Stomach (tissue), 8 donors: ENCODE measurements at regions not wholly inside any gene's neighbourhood (a gene's known extent, or its start where the extent isn't known, plus 50 kb on each side); places are given as distances from the start of the nearest gene placed in this dataset.

ENCODE experiments used
- DNase-seq, 2 donors: peaks; one replicate each; pipeline versions ENCODE4 v3.0.0 to v3.0.0-alpha.2; 2013 to 2019
- H3K27ac ChIP-seq, 5 donors: fragments of 200-600 bp in 4 of 5; sonication (generic) in 4 of 5; one replicate each; pipeline ENCODE4 v1.5.1; 2013 to 2019; ENCODE audit warnings: mild to moderate bottlenecking in 1 of 5, moderate library complexity in 1 of 5
- H3K27me3 ChIP-seq, 3 donors: fragments of 200-600 bp; sonication (generic); one replicate each; pipeline ENCODE4 v1.5.1; 2017 to 2019; ENCODE audit warnings: mixed run types in 1 of 3
- H3K36me3 ChIP-seq, 4 donors: fragments of 200-600 bp; sonication (generic); 1 replicate in 3 of 4; 2 replicates in 1 of 4; pipeline ENCODE4 v1.5.1; 2016 to 2019
- H3K4me1 ChIP-seq, 4 donors: fragments of 200-600 bp; sonication (generic); one replicate each; pipeline ENCODE4 v1.5.1; 2016 to 2019
- H3K4me3 ChIP-seq, 4 donors: fragments of 200-600 bp; sonication (generic) in 3 of 4; one replicate each; pipeline ENCODE4 v1.5.1; 2016 to 2019; ENCODE audit warnings: mild to moderate bottlenecking in 1 of 4
- H3K9me3 ChIP-seq, 4 donors: fragments of 200-600 bp; sonication (generic); one replicate each; pipeline ENCODE4 v1.5.1; 2016 to 2019
- CTCF ChIP-seq, 7 experiments: fragments of 450-650 bp in 4 of 7; fragments of 200-600 bp in 3 of 7; sonication (generic) in 3 of 7; IDR thresholded peaks; one replicate each; pipeline ENCODE4 v1.5.1; 2016 to 2019; ENCODE audit warnings: antibody characterized with exemption in 7 of 7, control low read depth in 2 of 7, mild to moderate bottlenecking in 1 of 7
- EP300 ChIP-seq: sonication (generic); formaldehyde crosslinking; IDR thresholded peaks from one replicate; pipeline ENCODE4 v1.6.1; 2017; ENCODE audit warnings: antibody characterized with exemption
- POLR2A ChIP-seq, 4 donors: fragments of 450-650 bp; IDR thresholded peaks; one replicate each; pipeline ENCODE4 v1.6.1; 2016; ENCODE audit warnings: antibody characterized with exemption in 4 of 4, control low read depth in 2 of 4, mild to moderate bottlenecking in 1 of 4, moderate library complexity in 1 of 4
- POLR2AphosphoS5 ChIP-seq, 3 donors: sonication (generic); formaldehyde crosslinking; IDR thresholded peaks; one replicate each; pipeline ENCODE4 v1.6.1; 2016; ENCODE audit warnings: antibody characterized with exemption in 3 of 3
- WGBS, 5 donors: extraction: QIAGEN DNeasy Blood & Tissue Kit in 3 of 5; methylation state at CpG; one replicate each; pipeline versions ENCODE4 v1.1.5 to v1.1.7; 2013 to 2018; 5-methylcytosine and 5-hydroxymethylcytosine counted together
- intact Hi-C: fragments of 100-400 bp; cut with DNase I; formaldehyde crosslinking; loops from one replicate; pipeline ENCODE4 v1.15.1; 2023; ENCODE audit warnings: low total_unique reads
- donor health status: healthy with polysubstance abuse.
- donor health status: Bipolar disorder and iron deficiency.
- donor health status: healthy.

DNA sequence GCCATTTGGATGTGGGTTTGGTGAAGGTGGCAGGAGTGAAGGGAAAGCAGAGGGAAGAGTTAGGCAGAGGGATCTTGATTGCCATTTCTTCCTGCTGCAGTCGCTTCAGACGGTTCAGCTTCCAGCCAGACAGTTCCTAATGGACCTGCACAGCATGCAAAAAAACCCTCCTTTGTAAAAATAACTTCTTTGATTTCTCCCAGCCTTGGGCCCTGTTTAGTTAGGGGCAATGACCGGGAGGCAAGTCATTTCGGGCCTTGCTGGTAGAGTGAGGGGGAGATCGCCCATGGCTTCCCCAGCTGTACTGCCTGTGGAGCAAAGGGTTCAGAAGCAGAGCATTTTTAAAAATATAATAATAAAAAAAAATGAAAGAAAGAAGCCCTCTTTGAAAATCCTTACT is 67.2 kb upstream of the TLE1 start:
- no peak for DNase-seq
- Histone ChIP-seq H3K27ac (no peak overlapping the region), H3K9me3 (no peaks in the 10 kb centered on the region), H3K4me1 (no peaks in the 10 kb centered on the region), H3K27me3 (no peaks in the 10 kb centered on the region), H3K4me3 (no peak overlapping the region), H3K36me3 (no peaks in the 10 kb centered on the region)
- TF ChIP-seq CTCF (IDR thresholded peaks at IDR 0.05) (no peak), POLR2A (IDR thresholded peaks at IDR 0.05) (no peak)
- intact Hi-C loops, result no loop called here
- 93 to 97% (median 95%) methylated on average over 5 of the region's 5 CpGs for WGBS, 5 donors

DNA sequence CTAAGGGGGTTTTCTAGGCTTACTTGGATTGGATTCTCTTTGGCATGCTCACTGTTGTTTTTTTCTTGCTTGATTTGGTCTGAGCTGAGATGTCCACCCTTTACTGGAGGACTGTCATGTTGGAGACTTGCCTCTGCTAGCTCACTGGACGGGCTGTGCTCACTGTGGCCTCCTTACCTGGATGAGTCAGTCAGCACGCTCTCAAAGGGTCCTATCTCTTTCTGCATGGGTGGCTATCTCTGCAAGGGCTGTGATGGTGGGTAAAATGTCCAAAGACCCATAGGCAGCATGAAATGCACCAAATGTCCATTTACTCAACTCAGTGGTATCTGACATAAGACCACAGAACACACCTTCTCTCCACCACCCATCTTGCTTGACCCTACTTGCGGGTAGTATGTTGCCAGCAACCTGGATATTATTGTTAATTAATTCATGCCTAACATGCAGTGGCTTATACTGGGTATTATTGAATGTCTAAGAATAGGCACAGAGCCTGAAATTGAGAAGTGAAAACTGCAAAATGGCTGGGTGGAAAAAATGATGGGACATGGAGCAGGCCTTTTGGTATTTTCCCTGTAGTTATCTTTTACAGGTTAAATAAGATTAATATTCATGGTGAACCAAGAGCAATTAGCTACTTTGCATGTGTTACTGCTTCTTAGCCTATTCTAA is 68.9 kb upstream of the TLE1 start:
- DNase-seq, result no peak
- Histone ChIP-seq H3K4me3 (no peak overlapping the region), H3K36me3 (no peaks in the 10 kb centered on the region), H3K9me3 (no peaks in the 10 kb centered on the region), H3K27ac (no peak overlapping the region), H3K4me1 (no peaks in the 10 kb centered on the region), H3K27me3 (no peaks in the 10 kb centered on the region)
- intact Hi-C loops, result no loop called here
- TF ChIP-seq EP300 (no peak), POLR2A (IDR thresholded peaks at IDR 0.05) (no peak), POLR2AphosphoS5 (IDR thresholded peaks at IDR 0.05) (no peak), CTCF (IDR thresholded peaks at IDR 0.05) (no peak)
- WGBS, 5 donors, result 80 to 98% (median 93%) methylated on average over 3 of the region's 3 CpGs

GRCh38 chr9:81759680-81760215 is 70.4 kb upstream of the TLE1 start:
- no peaks in the 10 kb centered on the region for H3K4me1 ChIP-seq
- H3K27me3 ChIP-seq, result no peaks in the 10 kb centered on the region
- peak in 1 of 2 donors; percentile 70 for DNase-seq
- intact Hi-C loops, result no loop called here
- WGBS, 5 donors, result 66 to 73% (median 67%) methylated on average over 5 of the region's 5 CpGs
- H3K4me3 ChIP-seq, result no peak overlapping the region
- H3K27ac ChIP-seq, result no peak overlapping the region
- TF ChIP-seq POLR2AphosphoS5 (IDR thresholded peaks at IDR 0.05) (peak in 2 of 3 donors; percentile 2 to 59), CTCF (IDR thresholded peaks at IDR 0.05) (no peak)
- H3K9me3 ChIP-seq, result no peaks in the 10 kb centered on the region
- no peaks in the 10 kb centered on the region for H3K36me3 ChIP-seq

DNA sequence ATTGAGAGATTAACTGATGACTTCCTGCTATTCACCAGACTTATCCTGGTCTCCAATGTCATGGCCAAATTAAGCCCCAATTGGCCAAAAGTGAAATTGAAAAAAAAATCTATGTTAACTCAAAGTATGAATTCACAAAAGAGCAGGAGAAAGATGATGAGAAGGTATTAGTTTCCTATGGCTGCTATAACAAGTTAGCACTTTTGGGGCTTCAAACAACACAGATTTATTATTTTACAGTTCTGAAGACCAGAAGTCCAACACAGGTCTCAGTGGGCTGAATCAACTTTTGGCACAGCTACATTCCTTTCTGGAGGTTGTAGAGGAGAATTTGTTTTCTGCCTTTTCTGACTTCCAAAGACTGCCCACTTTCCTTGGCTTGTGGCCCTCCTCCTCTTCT is 78.6 kb upstream of the TLE1 start:
- Histone ChIP-seq H3K4me3 (no peak overlapping the region), H3K4me1 (no peaks in the 10 kb centered on the region), H3K27me3 (no peaks in the 10 kb centered on the region), H3K36me3 (no peaks in the 10 kb centered on the region), H3K9me3 (peaks cover 0 to 4% (median 2%) of the 10 kb centered on the region in 4 donors), H3K27ac (no peak overlapping the region)
- intact Hi-C loops, result no loop called here
- DNase-seq, result no peak
- TF ChIP-seq POLR2A (IDR thresholded peaks at IDR 0.05) (no peak), POLR2AphosphoS5 (IDR thresholded peaks at IDR 0.05) (no peak), EP300 (no peak)

DNA sequence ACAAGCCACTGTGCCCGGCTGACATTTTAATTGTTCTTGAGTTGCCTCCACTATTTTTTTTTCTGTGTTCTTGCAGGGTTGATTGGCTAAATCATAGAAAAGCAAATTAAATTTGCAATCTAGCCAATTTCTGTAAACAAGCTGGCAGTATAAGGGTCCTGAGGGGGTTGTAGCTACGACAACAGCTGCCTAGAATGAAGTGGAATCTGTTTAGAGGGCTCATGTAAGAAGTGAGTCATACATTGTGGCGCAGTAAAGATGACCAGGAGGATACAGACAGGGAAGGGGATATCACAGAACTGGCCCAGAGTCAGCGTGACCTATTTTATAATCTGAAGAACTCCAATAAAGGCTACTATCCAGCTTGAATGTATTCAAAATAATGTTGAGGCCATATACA is 82.2 kb upstream of the TLE1 start:
- no peaks in the 10 kb centered on the region for H3K27me3 ChIP-seq
- intact Hi-C loops, result no loop called here
- H3K36me3 ChIP-seq, result no peaks in the 10 kb centered on the region
- DNase-seq, result peak in 1 of 2 donors; percentile 14
- TF ChIP-seq POLR2A (IDR thresholded peaks at IDR 0.05) (no peak), CTCF (IDR thresholded peaks at IDR 0.05) (no peak)
- H3K4me3 ChIP-seq, result no peak overlapping the region
- H3K9me3 ChIP-seq, result peaks cover 0 to 4% (median 2%) of the 10 kb centered on the region in 4 donors
- WGBS, 5 donors, result 70 to 87% (median 83%) methylated on average over 4 of the region's 4 CpGs
- no peak overlapping the region for H3K27ac ChIP-seq
- no peaks in the 10 kb centered on the region for H3K4me1 ChIP-seq
